Neutrophil (primary cell): ENCODE measurements at regions not wholly inside any gene's neighbourhood (a gene's known extent, or its start where the extent isn't known, plus 50 kb on each side); places are given as distances from the start of the nearest gene placed in this dataset.

ENCODE experiments used
- H3K27ac ChIP-seq: fragments of 200-600 bp; sonication (generic); 2 replicates; pipeline ENCODE4 v1.5.1; 2016; ENCODE audit warnings: mild to moderate bottlenecking, moderate library complexity
- H3K27me3 ChIP-seq: fragments of 200-600 bp; sonication (generic); 2 replicates; pipeline ENCODE4 v1.6.0; 2016; ENCODE audit warnings: mild to moderate bottlenecking
- H3K36me3 ChIP-seq: fragments of 200-600 bp; sonication (generic); 2 replicates; pipeline ENCODE4 v1.5.1; 2017
- H3K4me1 ChIP-seq, 2 experiments: fragments of 200-600 bp in 1 of 2; sonication (generic) in 1 of 2; 1 replicate in 1 of 2; 2 replicates in 1 of 2; pipeline versions ENCODE4 v1.5.1 to v1.6.1; 2013 to 2016; ENCODE audit warnings: low read depth in 1 of 2, low read length in 1 of 2, mild to moderate bottlenecking in 1 of 2, moderate library complexity in 1 of 2; ENCODE audit not compliant: control insufficient read depth in 1 of 2, insufficient read depth in 1 of 2
- H3K4me3 ChIP-seq, 2 experiments: fragments of 200-600 bp in 1 of 2; sonication (generic) in 1 of 2; 1 replicate in 1 of 2; 2 replicates in 1 of 2; pipeline ENCODE4 v1.5.1; 2013 to 2016; ENCODE audit warnings: low read depth in 1 of 2, low read length in 1 of 2, mild to moderate bottlenecking in 1 of 2, moderate library complexity in 1 of 2
- H3K9me3 ChIP-seq: fragments of 200-600 bp; sonication (generic); 2 replicates; pipeline ENCODE4 v1.5.1; 2016
- CTCF ChIP-seq: fragments of 200-600 bp; sonication (generic); IDR thresholded peaks from 2 replicates; pipeline ENCODE4 v1.5.1; 2016; ENCODE audit warnings: antibody characterized with exemption

- no peak for TF ChIP-seq CTCF
- H3K27ac ChIP-seq, result no peak overlapping the region
- peaks cover 0 to 14% of the 10 kb centered on the region in 2 experiments for H3K4me1 ChIP-seq
These were observed 163.0 kb upstream of the CST7 start for GRCh38 chr20:24786111-24786495.

GRCh38 chr20:24786646-24787045, 162.4 kb upstream of the CST7 start:
- no peaks in the 10 kb centered on the region for H3K9me3 ChIP-seq

More at GRCh38 chr20:24786111-24786495, 163.0 kb upstream of the CST7 start:
- peaks cover under 1% of the 10 kb centered on the region for H3K27me3 ChIP-seq
- H3K36me3 ChIP-seq, result no peaks in the 10 kb centered on the region
- no peaks in the 10 kb centered on the region for H3K9me3 ChIP-seq
- no peak overlapping the region for H3K4me3 ChIP-seq

GRCh38 chr20:24787071-24787470, 162.0 kb upstream of the CST7 start:
- Histone ChIP-seq H3K36me3 (no peaks in the 10 kb centered on the region), H3K9me3 (no peaks in the 10 kb centered on the region), H3K27me3 (no peaks in the 10 kb centered on the region), H3K4me1 (peaks cover 0 to 14% of the 10 kb centered on the region in 2 experiments), H3K4me3 (no peak overlapping the region), H3K27ac (no peak overlapping the region)
- no peak for TF ChIP-seq CTCF

More at GRCh38 chr20:24786646-24787045, 162.4 kb upstream of the CST7 start:
- H3K36me3 ChIP-seq, result no peaks in the 10 kb centered on the region
- no peaks in the 10 kb centered on the region for H3K27me3 ChIP-seq
- no peak for TF ChIP-seq CTCF
- H3K27ac ChIP-seq, result no peak overlapping the region
- peaks cover 0 to 14% of the 10 kb centered on the region in 2 experiments for H3K4me1 ChIP-seq
- no peak overlapping the region for H3K4me3 ChIP-seq

GRCh38 chr20:24787621-24788020, 161.4 kb upstream of the CST7 start:
- Histone ChIP-seq H3K36me3 (no peaks in the 10 kb centered on the region), H3K4me3 (no peak overlapping the region), H3K9me3 (no peaks in the 10 kb centered on the region), H3K4me1 (peaks cover 0 to 14% of the 10 kb centered on the region in 2 experiments), H3K27ac (no peak overlapping the region), H3K27me3 (no peaks in the 10 kb centered on the region)
- TF ChIP-seq CTCF, result no peak

- Histone ChIP-seq H3K27me3 (no peaks in the 10 kb centered on the region), H3K4me3 (no peak overlapping the region), H3K9me3 (no peaks in the 10 kb centered on the region), H3K4me1 (peaks cover 0 to 14% of the 10 kb centered on the region in 2 experiments), H3K27ac (no peak overlapping the region), H3K36me3 (no peaks in the 10 kb centered on the region)
- no peak for TF ChIP-seq CTCF
These were observed 159.2 kb upstream of the CST7 start for GRCh38 chr20:24789877-24790276.
